GM18870 (cell line): ENCODE measurements at regions not wholly inside any gene's neighbourhood (a gene's known extent, or its start where the extent isn't known, plus 50 kb on each side); places are given as distances from the start of the nearest gene placed in this dataset.
"Not testable (repeated sequence)": the region's sequence is repeated elsewhere in the genome, so short reads cannot be mapped to it uniquely, and the experiment has no call there.

Experiments
- ATAC-seq: cut with Tn5 transposase; IDR thresholded peaks from one replicate; pipeline ENCODE4 v1.9.1; 2021; ENCODE audit warnings: moderate library complexity; ENCODE audit not compliant: unreplicated experiment

GRCh38 chr3:34909679-34910078 is 729.6 kb upstream of the ARPP21 start:
- not testable (repeated sequence) for ATAC-seq

GRCh38 chr3:34919025-34919424 is 720.3 kb upstream of the ARPP21 start:
- ATAC-seq = no peak

GRCh38 chr3:34920806-34921205 is 718.5 kb upstream of the ARPP21 start:
- no peak for ATAC-seq

GRCh38 chr3:34924961-34925360 is 714.4 kb upstream of the ARPP21 start:
- no peak for ATAC-seq

GRCh38 chr3:34925851-34926250 is 713.5 kb upstream of the ARPP21 start:
- no peak for ATAC-seq

GRCh38 chr3:34929036-34929435 is 710.3 kb upstream of the ARPP21 start:
- ATAC-seq = no peak

- no peak for ATAC-seq
Measured at GRCh38 chr3:34934660-34935059, 704.7 kb upstream of the ARPP21 start.

GRCh38 chr3:34938784-34939183 is 700.5 kb upstream of the ARPP21 start:
- ATAC-seq = no peak

GRCh38 chr3:34942256-34942655 is 697.1 kb upstream of the ARPP21 start:
- ATAC-seq = no peak

GRCh38 chr3:34947834-34948233 is 691.5 kb upstream of the ARPP21 start:
- no peak for ATAC-seq

GRCh38 chr3:34948517-34948916 is 690.8 kb upstream of the ARPP21 start:
- ATAC-seq = no peak

GRCh38 chr3:34955680-34956079 is 683.6 kb upstream of the ARPP21 start:
- ATAC-seq = no peak

GRCh38 chr3:34956511-34956910 is 682.8 kb upstream of the ARPP21 start:
- no peak for ATAC-seq

- no peak for ATAC-seq
Measured at GRCh38 chr3:34957677-34958076, 681.6 kb upstream of the ARPP21 start.

GRCh38 chr3:34969513-34969912 is 669.8 kb upstream of the ARPP21 start:
- ATAC-seq = no peak

- no peak for ATAC-seq
Measured at GRCh38 chr3:34972481-34972880, 666.8 kb upstream of the ARPP21 start.

- ATAC-seq = no peak
Measured at GRCh38 chr3:34973586-34973985, 665.7 kb upstream of the ARPP21 start.

GRCh38 chr3:34983631-34984030 is 655.7 kb upstream of the ARPP21 start:
- no peak for ATAC-seq

GRCh38 chr3:34988296-34988695 is 651.0 kb upstream of the ARPP21 start:
- ATAC-seq = no peak

- ATAC-seq = no peak
Measured at GRCh38 chr3:34995796-34996430, 643.4 kb upstream of the ARPP21 start.

- no peak for ATAC-seq
Measured at GRCh38 chr3:34998902-34999301, 640.4 kb upstream of the ARPP21 start.

GRCh38 chr3:35012214-35012613 is 627.1 kb upstream of the ARPP21 start:
- no peak for ATAC-seq

GRCh38 chr3:35028157-35028556 is 611.2 kb upstream of the ARPP21 start:
- no peak for ATAC-seq
